SW 1271 (cell line): ENCODE measurements at regions not wholly inside any gene's neighbourhood (a gene's known extent, or its start where the extent isn't known, plus 50 kb on each side); places are given as distances from the start of the nearest gene placed in this dataset.
A peak's percentile ranks its signal among the peaks of the same experiment; 100 is the strongest.

ENCODE experiments used
- DNase-seq, 2 experiments: peaks; one replicate each; lab custom pipeline; 2025; lab: John Stamatoyannopoulos, UW

DNA sequence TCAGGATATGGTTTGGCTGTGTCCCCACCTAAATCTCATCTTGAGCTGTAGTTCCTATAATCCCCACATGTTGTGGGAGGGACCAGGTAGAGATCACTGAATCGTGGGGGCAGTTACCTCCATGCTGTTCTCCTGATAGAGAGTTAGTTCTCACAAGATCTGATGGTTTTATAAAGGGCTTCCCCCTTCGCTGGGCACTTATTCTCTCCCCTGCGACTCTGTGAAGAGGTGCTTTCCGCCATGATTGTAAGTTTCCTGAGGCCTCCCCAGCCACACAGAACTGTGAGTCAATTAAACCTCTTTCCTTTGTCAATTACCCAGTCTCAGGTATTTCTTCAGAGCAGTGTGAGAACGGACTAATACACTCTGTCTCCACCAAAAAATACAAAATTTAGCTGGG, 291.9 kb downstream of the BCOR start:
- no peak for DNase-seq

DNA sequence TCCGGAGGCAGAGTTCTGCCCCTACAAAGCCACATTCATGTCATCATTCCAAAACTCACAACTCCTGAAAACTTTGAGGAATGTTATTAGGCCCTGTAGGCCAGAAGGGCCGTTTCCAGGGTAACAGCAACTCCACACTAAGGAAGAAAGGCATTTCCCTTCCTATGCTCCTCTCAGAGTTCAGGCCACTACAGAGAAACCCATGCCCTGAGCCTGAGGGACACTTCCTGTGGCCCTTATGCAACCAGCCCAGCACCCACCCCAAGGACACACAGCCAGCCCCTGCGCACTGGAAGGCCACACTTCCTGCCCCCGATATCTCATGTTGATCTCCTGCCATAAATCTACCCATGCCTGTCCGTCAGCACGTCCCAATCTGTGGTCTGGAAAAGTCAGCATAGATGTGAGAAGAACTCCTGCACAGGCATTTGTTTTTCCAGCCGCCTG, 289.3 kb downstream of the BCOR start:
- peak in 1 of 2 experiments; percentile 1 for DNase-seq

- peak in 1 of 2 experiments; percentile 27 for DNase-seq
These were observed 288.4 kb downstream of the BCOR start for GRCh38 chrX:39809331-39809730.

- no peak for DNase-seq
These were observed 286.9 kb downstream of the BCOR start for GRCh38 chrX:39810901-39811300.

- DNase-seq, result no peak
These were observed 286.4 kb downstream of the BCOR start for GRCh38 chrX:39811376-39811775.

DNA sequence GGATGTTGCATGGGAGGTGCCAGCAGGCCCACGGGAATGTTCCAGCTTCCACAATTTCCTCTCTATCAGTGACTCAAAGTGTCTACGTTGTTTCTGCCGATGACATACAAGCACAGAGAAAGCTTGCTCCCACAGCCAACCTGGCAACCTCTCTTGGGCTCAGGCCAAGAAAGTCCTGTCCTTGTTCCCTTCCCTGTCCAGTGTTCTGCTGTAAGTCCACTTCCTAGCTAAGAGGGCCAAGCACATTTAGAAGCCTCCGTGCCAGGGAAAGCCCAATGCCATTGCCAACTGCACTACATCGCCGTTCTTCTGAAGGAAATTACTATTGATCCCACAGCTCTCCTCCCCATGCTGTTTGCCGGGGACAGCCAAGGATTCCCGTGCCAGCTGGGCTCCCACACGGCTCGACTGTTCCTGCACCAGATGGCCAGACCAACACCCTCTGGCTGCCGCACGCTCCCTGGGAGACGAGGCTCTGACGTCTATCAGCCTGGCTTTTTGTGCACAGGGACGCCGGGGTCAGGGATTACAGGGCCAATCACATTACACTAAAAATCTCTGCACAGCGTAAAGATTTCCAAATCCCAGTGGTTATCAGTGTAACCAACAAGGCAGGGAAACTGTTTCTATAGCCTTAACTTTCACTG, 284.0 kb downstream of the BCOR start:
- DNase-seq, result no peak

- DNase-seq, result peak in 1 of 2 experiments; percentile 10
These were observed 283.4 kb downstream of the BCOR start for GRCh38 chrX:39814391-39814790.

GRCh38 chrX:39815631-39816030, 282.1 kb downstream of the BCOR start:
- DNase-seq, result no peak

- no peak for DNase-seq
These were observed 280.7 kb downstream of the BCOR start for GRCh38 chrX:39816871-39817731.

- DNase-seq, result no peak
These were observed 279.8 kb downstream of the BCOR start for GRCh38 chrX:39817754-39818470.

DNA sequence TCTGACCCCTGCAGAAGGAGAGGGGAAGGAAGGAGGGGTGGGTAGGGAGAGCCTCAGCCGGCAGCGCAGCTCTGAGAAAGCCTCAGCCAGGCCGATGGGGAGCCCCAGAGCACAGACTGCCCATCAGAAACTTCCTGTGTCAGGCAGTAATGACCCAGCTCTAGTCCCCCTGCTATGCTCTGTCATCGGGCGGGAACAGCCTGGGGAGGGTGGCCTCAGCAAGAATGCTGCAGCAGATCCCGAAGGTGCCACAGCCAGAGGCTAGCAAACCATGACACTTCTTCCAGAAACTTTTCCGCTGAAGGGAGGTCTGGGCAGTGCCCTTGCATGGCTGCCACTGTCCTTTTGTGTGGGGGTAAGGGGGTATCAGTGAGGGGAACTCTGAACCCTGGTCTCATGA, 279.0 kb downstream of the BCOR start:
- no peak for DNase-seq

DNA sequence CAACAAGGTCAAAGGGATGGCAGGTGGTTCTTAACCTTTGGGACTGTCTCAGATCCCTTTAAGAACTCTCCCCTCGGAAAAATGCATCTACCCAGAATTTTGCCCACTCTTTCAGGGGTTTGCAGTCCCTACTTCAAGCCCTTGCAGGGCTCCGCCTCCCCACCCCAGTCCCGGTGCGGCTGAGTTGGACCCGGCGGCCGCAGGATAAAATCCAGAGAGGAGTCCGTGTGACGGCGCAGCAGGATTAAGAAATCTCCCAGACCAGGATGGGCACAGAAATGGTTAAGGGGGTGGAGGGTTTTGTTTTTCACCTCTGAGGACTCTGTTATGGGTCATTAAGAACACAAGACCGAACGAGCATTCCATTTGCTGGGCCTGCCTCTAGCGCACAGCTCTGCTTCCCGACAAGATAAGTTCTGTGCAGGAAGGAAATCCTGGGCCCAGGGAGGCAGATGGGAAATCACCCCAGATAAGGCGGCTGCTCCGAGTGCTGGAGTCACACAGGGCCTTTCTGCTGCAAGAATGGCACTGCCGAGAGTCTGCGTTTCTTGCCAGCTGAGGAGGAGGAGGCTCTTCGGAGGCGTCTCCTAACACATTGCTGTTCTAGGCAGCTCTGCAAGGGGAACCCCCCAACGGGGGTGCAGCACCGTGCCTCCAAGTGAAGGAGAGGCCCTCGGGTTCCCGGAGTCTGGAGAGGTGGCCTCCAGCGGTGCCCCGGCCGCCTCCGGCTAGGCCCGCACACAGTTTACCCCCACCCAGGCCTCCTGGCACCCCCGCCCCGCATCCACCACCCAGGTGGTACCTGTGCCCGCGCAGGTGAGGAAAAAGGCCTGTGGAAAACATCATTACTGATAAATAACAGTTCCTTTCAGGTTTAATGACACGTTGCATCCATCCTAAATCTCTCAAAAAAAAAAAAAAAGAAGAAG, 277.6 kb downstream of the BCOR start:
- DNase-seq, result no peak

DNA sequence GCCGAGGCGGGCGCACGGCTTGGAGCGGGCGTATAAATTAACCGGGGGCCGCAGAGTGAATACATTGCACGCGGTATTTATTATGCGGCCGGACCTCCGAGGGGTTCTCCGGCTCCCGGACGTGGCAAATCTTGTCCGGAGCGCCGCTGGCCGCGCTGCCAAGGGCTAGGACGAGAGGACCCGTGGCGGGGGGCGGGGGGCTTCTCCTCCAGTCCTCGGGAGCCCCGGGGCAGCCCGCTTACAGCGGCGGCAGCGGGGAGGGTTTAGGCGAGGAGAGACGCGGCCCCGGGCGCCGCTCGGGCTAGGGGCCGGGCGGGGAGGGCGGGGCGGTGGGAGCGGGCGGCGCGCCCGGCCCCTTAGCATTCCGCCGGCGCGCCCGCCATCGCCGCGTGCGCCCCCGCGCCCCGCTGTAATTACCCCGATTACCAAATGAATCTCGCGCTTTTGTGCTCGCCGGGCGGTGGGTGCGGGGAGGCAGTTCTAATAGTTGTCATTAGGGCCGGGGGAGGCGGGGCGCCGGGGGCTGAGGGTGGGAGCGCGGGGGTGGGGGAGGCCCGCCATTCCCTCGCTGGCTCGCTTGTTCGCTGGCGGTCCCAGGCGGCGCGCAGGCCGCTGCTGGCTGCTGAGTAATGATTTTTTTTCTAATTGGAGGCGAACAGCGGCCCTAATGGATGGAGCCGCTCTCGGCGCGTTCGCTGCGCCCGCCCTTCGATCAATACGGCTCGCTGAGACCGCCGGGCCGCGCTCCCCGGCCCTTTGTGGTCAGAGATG, 276.6 kb downstream of the BCOR start:
- no peak for DNase-seq

DNA sequence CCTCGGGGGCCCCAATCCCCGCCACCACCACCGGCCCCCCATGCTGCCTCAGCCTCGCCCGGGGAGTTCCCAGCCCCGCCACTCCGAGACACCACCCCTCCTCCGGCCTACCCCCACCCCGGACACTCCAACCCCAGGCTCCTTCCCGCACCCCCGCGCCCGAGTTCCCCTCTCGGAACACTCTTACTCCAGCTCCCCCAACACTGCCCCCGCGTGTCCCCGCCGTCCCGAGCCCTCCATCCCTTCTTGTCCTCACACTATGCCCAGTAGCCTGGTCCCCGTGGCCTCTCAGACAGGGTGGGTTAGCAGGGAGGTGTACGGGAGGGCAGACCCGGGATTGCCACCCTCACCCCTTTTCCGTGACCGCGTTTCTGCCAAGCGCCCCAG, 276.1 kb downstream of the BCOR start:
- DNase-seq, result no peak

DNA sequence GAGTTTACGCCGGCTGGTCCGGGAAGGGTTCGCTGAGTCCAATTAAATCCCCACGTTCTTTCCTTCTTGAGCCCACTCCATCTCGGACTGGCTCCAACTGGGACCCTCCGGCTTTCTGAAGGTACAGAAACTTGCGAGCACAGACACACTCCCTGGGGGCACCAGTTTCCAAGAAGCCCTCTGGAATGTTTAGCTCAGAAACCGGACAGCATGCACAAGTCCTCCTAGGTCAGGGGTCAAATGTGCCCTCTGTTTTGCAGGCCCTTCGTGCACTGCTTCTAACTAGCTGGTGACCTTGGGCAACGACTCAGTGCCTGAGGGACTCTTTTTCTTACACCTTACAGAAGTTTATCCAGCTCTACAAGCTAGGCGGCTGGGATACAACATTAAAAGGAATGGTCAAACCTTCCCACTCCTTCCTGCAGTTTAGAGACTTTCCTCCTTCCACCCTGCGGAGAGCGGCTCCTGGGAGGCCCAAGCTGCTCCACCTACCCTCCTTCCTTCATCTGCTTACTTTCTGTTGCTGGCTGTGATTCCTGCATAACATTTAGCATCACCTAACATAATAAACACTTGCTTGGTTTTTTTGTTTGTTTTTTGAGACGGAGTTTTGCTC, 275.5 kb downstream of the BCOR start:
- DNase-seq, result no peak

- no peak for DNase-seq
These were observed 274.3 kb downstream of the BCOR start for GRCh38 chrX:39823424-39823823.

DNA sequence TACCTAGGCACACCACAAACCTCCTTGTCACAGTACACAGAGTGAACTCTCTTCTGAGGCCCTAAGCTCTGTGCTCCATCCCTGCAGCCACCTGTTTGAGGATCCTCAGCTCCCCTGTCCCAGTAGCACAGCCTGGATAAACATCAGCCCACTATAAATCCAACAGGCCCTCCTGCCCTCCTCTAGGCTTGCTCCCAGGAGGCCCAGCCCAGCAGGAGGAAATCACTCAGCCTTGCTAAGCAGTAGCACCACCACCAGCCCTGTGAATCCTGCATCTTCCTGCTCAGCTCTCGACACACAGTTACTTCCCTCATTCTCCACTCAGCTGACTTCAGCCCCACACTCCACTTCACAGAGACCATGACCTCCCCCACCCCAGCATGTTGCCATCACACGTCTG, 273.9 kb downstream of the BCOR start:
- no peak for DNase-seq

GRCh38 chrX:39826813-39827543, 270.8 kb downstream of the BCOR start:
- DNase-seq, result no peak

DNA sequence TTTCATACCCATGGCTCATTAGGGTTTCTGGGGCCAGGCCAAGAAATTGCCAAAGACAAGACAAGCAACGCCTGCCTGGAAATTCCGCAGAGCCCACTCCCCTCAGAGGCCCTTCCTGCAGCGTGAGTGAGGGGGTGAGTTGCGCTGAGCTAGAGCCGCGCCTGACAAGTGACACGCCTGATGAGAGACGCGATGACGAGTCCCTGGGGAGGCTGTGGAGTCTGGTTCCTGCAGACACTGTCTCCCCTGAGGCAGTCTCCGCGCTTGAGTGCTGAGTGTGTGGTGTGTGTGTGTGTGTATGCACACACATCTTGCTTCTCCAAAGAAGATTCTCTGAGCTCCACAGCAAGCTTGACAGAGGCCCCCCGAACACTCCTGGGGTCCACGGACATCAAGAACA, 269.8 kb downstream of the BCOR start:
- no peak for DNase-seq

- no peak for DNase-seq
These were observed 268.8 kb downstream of the BCOR start for GRCh38 chrX:39828971-39829370.
